ENCODE measurements at regions not wholly inside any gene's neighbourhood (a gene's known extent, or its start where the extent isn't known, plus 50 kb on each side); places are given as distances from the start of the nearest gene placed in this dataset.
"Not testable (repeated sequence)": the region's sequence is repeated elsewhere in the genome, so short reads cannot be mapped to it uniquely, and the experiment has no call there.

DNA sequence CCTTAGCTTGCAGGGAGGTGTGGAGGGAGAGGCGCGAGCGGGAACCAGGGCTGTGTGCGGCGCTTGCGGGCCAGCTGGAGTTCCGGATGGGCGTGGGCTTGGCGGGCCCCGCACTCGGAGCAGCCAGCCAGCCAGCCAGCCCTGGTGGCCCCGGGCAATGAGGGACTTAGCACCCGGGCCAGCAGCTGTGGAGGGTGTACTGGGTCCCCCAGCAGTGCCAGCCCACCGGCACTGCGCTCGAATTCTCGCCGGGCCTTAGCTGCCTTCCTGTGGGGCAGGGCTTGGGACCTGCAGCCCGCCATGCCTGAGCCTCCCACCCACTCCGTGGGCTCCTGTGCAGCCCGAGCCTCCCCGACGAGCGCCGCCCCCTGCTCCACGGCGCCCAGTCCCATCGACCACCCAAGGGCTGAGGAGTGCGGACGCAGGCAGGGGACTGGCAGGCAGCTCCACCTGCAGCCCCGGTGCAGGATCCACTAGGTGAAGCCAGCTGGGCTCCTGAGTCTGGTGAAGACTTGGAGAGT lies 462.2 kb downstream of the ACTL7B start:
- DNase-seq: not testable (repeated sequence)

DNA sequence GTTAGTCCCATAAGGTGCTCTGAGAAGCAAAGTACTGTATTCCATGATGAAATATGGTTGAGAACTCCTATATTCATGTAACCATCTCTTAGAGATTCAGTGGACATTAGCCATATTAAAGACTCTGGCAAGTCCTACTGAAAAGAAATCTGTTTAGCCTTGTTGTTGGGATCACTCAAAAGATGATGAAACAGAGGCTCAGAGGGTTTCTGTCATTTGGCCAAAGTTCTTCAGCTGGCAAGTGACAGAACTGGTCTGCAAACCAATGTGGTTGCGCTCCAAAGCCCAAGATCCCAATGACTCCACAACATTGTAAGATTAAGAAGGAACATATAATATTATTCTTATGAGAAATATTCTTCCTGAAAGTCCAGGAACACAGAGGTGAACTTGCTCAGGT lies 462.9 kb downstream of the ACTL7B start:
- no peak for DNase-seq

DNA sequence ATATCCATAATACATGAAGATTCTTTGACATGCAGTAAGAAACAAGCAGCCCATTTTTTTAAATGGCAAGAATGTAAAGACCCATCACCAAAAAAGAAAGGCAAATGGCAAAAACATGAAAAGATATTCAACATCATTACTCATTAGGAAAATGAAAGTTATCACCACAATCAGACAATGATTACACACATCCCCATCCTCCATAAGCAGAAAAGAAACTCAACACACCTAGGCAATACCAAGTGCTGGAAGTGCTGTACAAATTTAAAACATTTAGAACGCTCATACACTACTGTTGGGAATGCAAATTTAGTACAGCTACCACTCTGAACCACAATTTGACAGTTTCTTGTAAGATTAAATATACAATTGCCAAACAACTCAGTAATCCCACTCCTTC lies 466.7 kb downstream of the ACTL7B start:
- no peak for DNase-seq

DNA sequence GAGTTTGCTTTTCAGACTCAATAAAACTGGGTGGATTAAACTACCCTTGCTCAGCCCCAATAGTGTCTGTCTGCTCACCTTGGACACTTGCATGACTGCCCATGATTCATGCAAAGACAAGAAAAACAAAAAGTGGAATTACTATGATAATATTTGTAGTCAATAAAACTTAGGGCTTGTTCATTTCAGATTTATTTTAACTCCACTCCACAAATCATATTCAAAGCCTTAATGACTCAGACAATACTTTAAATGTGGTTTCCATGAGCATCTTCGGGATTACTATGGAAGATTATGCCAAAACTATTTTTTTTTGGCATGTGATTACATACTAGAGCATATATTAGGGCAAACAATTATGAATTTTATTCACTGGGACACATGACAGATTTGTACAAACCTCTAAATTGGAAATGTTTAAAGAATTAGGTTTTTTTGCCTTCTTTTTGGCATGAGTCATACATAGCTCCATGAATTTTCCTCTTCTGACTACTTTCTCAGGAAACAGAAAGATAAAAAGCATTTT lies 468.9 kb downstream of the ACTL7B start:
- DNase-seq: no peak

DNA sequence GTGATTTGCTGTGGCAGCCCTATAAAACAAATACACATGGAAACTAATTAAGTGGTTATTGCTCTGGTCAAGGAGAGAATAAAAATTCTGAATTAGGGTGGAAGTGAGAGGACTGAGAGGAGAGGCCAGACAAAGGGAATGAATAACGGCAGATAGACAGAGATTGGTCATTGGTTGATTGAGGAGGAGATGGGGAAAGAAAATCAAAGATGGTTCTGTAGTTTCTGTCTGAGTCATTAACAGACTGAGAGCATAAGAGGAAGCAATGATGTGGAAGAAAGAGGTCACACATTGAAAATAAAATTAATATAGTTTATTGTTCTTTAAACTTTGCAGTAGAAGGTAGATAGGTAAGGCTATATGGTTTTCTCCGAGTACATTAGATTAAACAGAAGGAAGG lies 469.8 kb downstream of the ACTL7B start:
- DNase-seq: no peak

DNA sequence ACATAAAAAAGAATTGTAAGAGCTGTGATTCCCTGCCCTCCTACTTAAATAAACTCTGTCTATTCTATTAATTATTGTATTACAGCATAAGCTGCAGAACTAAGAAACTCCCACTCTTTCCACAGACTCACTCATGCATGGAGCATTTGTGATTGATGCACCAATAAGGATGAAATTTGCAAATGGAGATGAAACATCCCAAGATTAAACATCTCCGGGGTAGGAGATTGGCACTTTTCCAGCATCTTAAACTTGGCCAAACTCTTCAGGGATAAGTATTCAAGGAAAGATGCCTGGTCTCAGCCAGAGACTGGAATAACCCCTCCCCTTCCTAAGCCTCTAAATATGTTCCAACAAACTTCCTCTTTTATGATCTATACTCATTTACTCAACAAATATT lies 472.0 kb downstream of the ACTL7B start:
- no peak for DNase-seq

DNA sequence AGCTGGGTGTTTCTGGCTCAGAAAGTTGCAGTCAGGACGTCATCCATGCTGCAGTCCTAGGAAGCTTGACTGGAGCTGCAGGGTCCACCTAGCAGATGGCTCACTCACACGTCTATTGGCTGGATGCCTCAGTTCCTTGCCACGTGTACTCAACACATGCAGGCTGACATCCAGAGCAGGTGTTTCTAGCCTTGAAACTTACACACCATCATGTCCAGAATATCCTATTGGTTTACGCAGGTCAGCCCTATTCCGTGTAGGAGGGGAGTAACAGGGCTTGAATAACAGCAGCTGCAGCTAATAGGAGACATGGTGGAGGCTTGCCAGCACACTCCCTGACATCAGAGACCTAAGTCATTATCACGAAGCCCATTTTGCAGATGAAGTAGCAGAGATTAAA lies 473.5 kb downstream of the ACTL7B start:
- DNase-seq: no peak

DNA sequence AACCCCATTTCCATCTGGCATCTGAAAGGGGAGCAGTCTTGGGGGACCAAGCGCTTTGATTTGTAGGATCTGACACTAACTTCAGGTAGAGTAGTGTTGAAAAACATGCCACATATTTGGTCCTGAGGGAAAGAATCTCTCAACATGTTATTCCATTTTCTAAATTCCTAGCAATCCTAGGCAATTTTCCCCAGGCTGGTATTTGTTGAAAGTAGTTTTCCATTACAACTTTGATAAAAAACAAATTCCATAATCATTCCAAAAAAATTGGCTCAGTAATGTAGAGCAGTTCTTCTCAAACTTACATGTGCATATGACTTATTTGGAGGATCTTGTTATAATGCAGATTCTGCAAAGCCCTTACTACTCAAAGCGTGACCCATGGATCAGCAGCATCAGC lies 477.9 kb downstream of the ACTL7B start:
- DNase-seq: no peak

DNA sequence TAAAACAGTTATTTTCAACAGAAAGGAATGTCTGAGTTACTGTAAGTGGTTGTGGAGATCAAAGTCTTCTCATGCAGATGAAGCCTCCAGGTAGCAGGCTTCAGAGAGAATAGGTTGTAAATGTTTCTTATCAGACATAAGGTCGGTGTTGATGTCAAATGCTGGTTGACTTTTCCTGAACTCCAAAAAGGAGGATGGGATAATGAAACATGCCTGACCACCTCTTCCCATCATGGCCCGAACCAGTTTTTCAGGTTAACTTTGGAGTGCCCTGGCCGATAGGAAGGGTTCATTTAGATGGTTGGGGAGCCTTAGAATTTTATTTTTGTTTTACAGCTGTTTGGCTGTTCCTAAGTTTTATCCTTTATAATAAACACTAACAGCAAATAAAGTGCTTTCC lies 478.4 kb downstream of the ACTL7B start:
- no peak for DNase-seq

DNA sequence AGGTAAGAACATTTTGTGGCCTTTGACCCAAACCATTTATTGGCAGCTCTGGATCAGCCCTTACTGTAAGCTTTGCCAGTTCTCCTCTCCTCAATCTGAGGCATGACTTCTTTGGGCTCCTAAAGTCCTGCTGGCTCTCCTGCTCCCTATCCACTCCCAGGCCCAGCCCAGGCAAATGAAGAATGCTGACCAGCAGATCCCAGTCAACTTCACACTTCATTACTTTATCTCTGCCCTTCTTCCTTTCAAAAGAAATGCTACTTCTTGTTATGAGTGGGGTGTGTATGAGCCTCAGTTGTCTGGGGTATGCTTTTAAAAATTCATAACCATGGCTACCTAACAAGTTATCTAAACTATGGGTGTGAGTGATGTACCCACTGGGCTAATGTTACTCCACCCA lies 479.6 kb downstream of the ACTL7B start:
- no peak for DNase-seq

DNA sequence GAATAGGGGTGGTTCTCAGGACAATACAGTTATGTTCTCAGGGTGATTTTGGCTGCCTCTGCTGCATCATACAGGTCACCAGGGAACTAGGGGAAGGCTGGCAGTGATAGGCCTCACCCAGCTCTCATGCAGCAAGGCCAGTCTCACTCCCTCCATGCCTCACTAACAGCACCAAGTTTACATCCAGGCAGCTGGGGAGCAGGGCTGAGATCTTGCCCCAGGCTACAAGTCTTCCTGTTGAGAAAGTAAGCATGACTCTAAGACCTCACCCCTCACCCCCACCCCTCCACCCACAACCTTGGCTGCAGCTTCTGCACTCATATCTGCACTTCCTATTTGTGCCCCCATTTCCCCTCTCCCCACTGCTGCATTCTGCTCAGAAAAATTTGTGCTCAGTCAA lies 481.2 kb downstream of the ACTL7B start:
- no peak for DNase-seq

DNA sequence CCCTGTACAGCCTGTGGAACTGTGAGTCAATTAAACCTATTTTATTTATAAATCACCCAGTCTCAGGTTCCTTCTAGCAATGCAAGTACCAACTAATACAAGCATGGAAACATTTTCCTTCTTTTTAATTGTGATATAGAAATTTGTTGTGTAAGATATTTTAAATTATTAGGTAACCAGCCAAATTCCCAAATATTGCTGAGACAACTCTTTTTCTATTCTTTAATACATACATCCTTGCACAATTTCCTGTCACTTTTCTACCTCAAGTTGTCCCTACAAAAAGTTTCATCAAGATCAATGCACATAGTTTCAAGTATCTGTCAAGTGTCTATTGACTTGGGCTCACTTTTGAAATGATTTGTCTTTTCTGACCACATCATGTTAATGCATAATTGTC lies 488.6 kb downstream of the ACTL7B start:
- DNase-seq: no peak

DNA sequence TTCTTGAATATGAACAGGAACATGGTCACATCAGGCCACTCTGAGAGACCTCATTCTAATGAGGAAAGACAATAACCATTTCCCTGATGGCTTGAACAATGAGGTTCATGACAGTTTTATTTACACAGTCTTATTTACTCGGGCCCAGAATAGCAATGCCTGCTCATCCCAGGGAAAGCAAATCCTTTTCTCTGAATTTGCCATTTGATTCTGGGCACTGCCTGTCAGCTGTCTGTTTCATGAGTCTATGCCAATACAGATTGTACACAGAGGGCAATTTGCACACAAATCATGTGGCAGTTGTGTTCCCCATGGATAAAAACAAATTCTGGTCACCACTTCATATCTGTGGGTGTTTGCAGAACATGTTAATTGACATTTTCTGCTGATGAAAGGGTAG lies 492.5 kb downstream of the ACTL7B start:
- DNase-seq: no peak

DNA sequence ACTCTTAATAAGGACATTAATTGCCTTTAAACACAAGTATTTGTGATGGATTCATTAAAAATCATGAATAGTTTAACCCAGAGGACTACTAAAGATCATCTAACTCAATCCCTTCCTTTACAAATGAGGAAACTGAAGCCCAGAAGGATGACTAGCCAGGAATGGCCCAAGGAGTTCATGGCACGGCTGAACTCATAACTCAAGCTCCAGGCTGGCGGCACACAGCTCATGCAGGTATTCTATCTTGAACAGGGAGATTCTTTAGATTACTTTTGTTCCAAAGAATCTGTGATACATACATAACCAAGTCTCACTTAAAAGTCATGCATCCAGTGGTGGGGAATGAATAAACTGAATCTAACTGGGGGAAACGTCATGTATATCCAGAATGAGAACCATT lies 495.5 kb downstream of the ACTL7B start:
- DNase-seq: no peak

DNA sequence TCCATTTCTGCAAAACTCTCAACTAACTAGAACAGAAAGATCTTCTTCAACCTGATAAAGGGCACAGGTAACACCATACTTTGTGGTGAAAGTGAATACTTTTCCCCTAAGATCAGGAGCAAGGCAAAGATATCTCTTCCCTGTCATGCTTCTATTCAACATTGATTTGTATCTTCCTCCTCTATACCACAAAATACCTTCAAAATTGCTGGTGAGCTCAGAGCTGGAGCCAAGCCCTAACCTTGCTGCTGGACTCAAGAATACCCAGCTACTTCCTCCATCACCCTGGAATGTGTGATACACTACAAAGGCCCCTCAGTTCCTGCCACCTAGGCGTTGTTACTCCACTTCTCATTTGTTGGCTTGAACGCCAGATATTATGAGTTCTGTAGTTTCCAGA lies 499.0 kb downstream of the ACTL7B start:
- DNase-seq: no peak

DNA sequence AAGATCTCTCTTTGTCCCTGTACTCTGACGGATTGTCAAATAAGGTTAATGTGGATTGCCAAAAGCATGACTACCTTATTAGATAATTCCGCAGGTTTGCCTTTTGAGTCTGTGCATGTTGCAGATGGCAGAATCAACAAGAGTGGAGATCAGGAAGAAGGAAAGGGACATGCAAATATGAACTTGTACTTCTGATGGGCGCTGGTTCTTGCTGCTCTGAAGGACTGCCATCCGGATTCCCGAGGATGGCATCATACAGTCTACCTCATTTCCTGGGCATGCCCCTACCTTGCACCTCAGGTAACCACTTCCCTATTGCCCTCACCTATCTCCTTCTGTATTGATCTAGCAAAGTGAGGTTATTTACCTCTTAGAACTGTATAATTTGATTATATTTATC lies 504.2 kb downstream of the ACTL7B start:
- DNase-seq: no peak

DNA sequence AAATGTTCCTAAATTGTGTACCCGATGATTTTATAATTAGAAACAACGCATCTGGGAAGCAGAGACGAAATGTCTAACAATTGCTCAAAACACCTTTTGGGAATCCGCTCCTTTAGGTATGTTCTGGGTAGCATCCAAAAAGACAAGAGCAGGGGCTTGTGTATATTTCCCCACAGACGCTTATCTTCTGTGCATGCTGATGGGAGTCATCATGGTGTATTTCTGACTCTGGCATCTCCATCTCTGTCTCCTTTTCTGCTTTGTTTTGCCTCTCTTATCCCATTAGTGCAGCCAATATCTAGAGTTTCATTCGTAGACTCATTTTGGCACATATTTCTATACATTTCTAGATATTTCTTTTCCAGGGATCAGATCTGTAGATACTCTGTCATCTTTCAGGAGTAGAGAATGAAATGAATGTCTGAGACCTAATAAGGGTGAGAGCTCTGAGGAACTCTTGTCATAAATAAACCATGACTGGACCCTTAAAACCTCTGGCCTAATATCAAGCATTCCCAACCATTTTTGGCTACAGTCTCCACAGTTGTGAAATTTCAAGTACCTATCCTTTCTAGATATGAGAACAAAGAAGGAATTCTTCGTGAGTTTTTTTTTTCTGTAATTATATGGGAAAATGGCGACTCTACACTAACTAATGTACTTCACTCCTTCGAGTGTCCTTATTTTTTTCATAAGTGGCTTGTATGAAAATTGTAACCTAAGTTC lies 508.2 kb downstream of the ACTL7B start:
- DNase-seq: no peak

DNA sequence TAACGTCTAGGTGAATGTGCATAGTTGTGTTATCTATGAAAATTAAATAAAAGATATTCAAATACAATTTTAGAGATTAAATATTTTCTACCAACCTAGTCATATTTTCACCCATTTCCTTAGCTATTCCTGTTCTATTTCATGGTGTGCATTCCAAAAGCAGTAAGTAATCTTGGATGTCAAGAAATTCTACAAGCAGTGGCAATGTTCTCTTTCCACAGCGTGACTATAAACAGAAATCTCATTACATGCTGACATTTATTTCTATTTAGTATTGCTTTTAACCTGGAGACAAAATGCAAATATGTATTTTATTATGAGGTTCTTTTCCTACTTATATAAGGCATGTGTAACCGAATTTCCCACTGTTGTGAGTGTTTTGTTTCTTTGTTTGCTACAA lies 510.0 kb downstream of the ACTL7B start:
- DNase-seq: no peak

DNA sequence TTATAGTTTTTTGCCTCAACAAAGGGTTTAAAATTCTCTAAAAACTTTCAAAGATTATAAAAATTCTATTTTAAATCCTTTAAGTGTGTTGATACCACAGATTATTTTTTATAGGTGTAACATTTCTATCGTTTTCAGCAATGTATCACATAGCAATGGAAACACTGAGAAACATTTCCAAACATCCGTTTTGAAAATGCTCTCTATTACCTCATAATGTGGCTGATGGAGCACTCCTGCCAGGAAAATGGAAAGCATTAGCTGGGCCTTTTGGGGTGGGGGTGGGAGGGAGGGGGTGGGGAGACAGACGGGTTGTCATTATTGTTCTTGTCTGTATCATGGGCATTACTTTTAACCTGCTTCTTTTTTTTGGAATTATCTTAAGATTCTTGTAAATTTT lies 516.5 kb downstream of the ACTL7B start:
- DNase-seq: no peak

DNA sequence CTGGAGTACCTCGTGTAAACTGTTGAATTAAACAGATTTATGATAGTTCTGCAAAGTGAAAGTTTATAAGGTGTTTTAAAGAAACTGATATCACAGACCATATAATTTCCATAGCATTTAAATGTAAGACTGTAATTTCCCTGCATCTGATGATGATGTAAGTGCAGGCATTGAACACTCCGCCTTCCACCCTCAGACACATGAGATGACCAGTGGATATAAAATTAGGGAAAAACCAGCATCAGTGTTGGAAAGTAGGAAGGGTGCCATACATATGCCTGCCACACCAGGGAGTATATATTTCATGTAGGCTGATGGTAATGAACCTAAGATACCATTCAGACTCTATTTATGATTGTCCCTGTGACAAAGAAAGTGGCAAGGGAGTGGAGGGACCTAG lies 519.2 kb downstream of the ACTL7B start:
- no peak for DNase-seq

DNA sequence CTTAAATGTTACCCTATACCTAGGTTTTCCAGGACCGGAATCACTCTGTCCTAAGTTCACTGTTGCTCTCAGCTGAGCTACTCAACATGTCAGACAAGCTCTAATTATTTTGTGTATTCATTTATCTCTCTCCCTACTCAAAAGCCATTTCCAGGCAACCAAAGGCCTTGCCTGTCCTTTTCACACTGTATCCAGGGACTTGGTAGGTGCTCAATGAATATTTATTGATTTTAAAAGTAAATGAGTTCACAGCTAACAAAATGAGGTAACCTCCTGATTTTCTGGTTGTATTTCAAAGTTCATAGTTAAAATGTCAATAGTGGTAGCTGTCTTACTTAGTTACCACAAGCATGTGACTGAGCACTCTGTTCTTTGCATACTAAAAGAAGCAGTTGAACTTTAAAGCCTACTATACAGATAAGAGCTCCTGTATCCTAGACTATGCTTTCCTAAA lies 522.2 kb downstream of the ACTL7B start:
- no peak for DNase-seq

DNA sequence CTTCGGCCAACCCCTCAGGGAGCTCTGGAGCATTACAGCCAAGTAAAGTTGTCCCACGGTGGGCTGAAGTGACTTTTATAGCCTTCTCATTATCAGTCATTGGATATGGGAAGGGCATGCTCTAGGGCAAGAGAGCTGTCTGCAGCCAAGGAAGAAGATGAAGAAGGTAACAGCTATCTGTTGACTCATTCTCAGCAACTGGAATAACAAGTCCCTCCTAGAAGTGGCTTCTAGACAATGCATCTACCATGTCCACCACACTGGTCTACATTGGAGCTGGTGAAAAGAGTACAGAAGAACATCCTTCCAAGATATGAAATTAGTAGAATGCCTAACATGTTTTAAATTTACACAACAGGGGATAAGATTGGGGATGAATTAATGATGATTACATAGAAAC lies 524.2 kb downstream of the ACTL7B start:
- DNase-seq: no peak

DNA sequence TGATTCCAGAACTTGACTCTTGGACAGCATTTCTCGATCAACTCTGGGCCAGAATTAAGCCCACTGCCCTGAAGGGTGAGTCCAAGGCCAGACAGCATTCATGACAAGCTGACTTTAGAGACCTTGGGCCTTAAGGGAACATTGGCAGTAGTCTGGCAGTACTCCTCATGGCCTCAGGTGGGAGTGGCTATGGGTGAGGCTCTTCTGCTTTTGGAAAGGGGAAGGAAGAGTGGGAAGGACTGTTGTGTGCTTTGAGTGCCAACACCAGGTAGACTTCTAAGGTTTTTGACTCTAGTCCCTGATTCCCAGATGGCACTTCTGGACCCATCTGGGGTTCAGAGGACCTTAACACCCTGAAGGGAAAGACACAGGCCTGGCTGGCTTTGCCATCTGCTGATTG lies 530.4 kb downstream of the ACTL7B start:
- no peak for DNase-seq

DNA sequence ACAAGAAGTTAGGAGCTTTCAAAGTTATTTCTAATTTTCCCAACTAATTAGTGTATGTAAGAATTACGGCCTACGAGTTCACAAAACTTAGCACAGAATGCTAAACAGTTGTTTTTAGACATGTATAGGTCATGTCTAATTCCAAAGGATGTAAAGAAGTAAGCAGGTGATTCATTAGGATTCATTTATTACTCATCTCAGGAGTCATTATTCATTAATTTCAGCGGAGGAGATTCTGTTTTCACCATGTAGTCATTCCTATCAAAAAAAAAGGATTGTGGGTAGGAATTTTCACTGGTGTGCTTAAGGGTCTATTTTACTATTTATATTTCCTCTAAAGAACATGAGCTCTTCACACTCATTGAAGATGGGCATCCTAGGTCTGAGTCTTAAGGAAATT lies 532.2 kb downstream of the ACTL7B start:
- no peak for DNase-seq

All from CD4-positive, alpha-beta T cell treated with Interleukin-21 for 1 hour (primary cell).